Astrocyte (in vitro differentiated cells and primary cell): ENCODE measurements at regions not wholly inside any gene's neighbourhood (a gene's known extent, or its start where the extent isn't known, plus 50 kb on each side); places are given as distances from the start of the nearest gene placed in this dataset.

Experiments
- CTCF ChIP-seq: IDR thresholded peaks from 2 replicates; pipeline ENCODE4 v1.5.1; 2011; ENCODE audit warnings: low read depth, mild to moderate bottlenecking, inconsistent platforms, low read length, moderate library complexity; ENCODE audit not compliant: insufficient read depth
- EZH2 ChIP-seq: IDR thresholded peaks from 2 replicates; pipeline ENCODE4 v1.6.1; 2012; ENCODE audit warnings: mild to moderate bottlenecking, low read length, inconsistent platforms; ENCODE audit not compliant: insufficient read depth

- no peak for TF ChIP-seq EZH2
- TF ChIP-seq CTCF, result no peak
Measured at GRCh38 chr17:71023249-71024030, 854.1 kb downstream of the KCNJ2 start.
